Mesenchymal stem cell (in vitro differentiated cells and primary cell): ENCODE measurements at regions not wholly inside any gene's neighbourhood (a gene's known extent, or its start where the extent isn't known, plus 50 kb on each side); places are given as distances from the start of the nearest gene placed in this dataset.

Source experiments
- DNase-seq: peaks from one replicate; pipeline ENCODE4 v3.0.0-alpha.2; 2013
- H2AFZ ChIP-seq: one replicate; pipeline ENCODE4 v1.6.1; 2013; ENCODE audit warnings: low read depth, mild to moderate bottlenecking, control low read depth, inconsistent platforms, low read length, moderate library complexity
- H2AK5ac ChIP-seq: 2 replicates; pipeline ENCODE4 v1.6.1; 2013; ENCODE audit warnings: low read length, moderate library complexity, mild to moderate bottlenecking, inconsistent platforms; ENCODE audit not compliant: severe bottlenecking
- H2BK120ac ChIP-seq: one replicate; pipeline ENCODE4 v1.6.1; 2013; ENCODE audit warnings: low read depth, mild to moderate bottlenecking, inconsistent platforms, low read length, moderate library complexity
- H2BK12ac ChIP-seq, 2 experiments: one replicate each; pipeline ENCODE4 v1.6.1; 2013; ENCODE audit warnings: inconsistent platforms in 2 of 2, low read length in 2 of 2, mild to moderate bottlenecking in 2 of 2, moderate library complexity in 2 of 2, control low read depth in 1 of 2
- H2BK15ac ChIP-seq: one replicate; pipeline ENCODE4 v1.6.1; 2013; ENCODE audit warnings: mild to moderate bottlenecking, low read depth, inconsistent platforms; ENCODE audit not compliant: poor library complexity, severe bottlenecking
- H2BK5ac ChIP-seq: 2 replicates; pipeline ENCODE4 v1.6.1; 2013; ENCODE audit warnings: low read depth, mild to moderate bottlenecking, low read length, control low read depth, inconsistent platforms; ENCODE audit not compliant: poor library complexity, severe bottlenecking
- H3K14ac ChIP-seq, 2 experiments: one replicate each; pipeline ENCODE4 v1.6.1; 2013; ENCODE audit warnings: inconsistent platforms in 2 of 2, low read length in 2 of 2, control low read depth in 1 of 2, mild to moderate bottlenecking in 1 of 2, moderate library complexity in 1 of 2
- H3K18ac ChIP-seq, 2 experiments: one replicate each; pipeline ENCODE4 v1.6.1; 2013; ENCODE audit warnings: inconsistent platforms in 2 of 2, low read length in 2 of 2, control low read depth in 1 of 2, low read depth in 1 of 2, mild to moderate bottlenecking in 1 of 2
- H3K23ac ChIP-seq, 2 experiments: one replicate each; pipeline ENCODE4 v1.6.1; 2013; ENCODE audit warnings: inconsistent platforms in 2 of 2, low read length in 2 of 2, mild to moderate bottlenecking in 2 of 2, moderate library complexity in 2 of 2, control low read depth in 1 of 2
- H3K27ac ChIP-seq: 2 replicates; pipeline ENCODE4 v1.5.1; 2013; ENCODE audit warnings: mild to moderate bottlenecking, moderate library complexity, low read length, control low read depth, inconsistent platforms; ENCODE audit not compliant: poor library complexity, severe bottlenecking
- H3K27me3 ChIP-seq, 2 experiments: 2 replicates each; pipeline versions ENCODE4 v1.6.1 to v1.7.0; 2013; ENCODE audit warnings: low read length in 2 of 2, mild to moderate bottlenecking in 2 of 2, moderate library complexity in 2 of 2, control low read depth in 1 of 2, inconsistent platforms in 1 of 2; ENCODE audit not compliant: control insufficient read depth in 1 of 2, insufficient read depth in 1 of 2
- H3K36me3 ChIP-seq, 2 experiments: 2 replicates each; pipeline versions ENCODE4 v1.6.1 to v1.7.0; 2013; ENCODE audit warnings: low read length in 2 of 2, control low read depth in 1 of 2, inconsistent platforms in 1 of 2, low read depth in 1 of 2, mild to moderate bottlenecking in 1 of 2; ENCODE audit not compliant: insufficient read depth in 2 of 2, control insufficient read depth in 1 of 2
- H3K4ac ChIP-seq, 2 experiments: one replicate each; pipeline ENCODE4 v1.6.1; 2013; ENCODE audit warnings: inconsistent platforms in 2 of 2, low read length in 2 of 2, mild to moderate bottlenecking in 2 of 2, moderate library complexity in 2 of 2, control low read depth in 1 of 2, low read depth in 1 of 2
- H3K4me1 ChIP-seq: 2 replicates; pipeline ENCODE4 v1.6.1; 2013; ENCODE audit warnings: low read depth, low read length, control low read depth; ENCODE audit not compliant: control insufficient read depth, insufficient read depth
- H3K4me2 ChIP-seq: 2 replicates; pipeline ENCODE4 v1.6.1; 2013; ENCODE audit warnings: low read length, mild to moderate bottlenecking, inconsistent platforms; ENCODE audit not compliant: poor library complexity, severe bottlenecking
- H3K4me3 ChIP-seq, 2 experiments: 2 replicates each; pipeline versions ENCODE4 v1.5.1 to v1.7.0; 2013; ENCODE audit warnings: low read length in 2 of 2, mild to moderate bottlenecking in 2 of 2, control low read depth in 1 of 2, low read depth in 1 of 2; ENCODE audit not compliant: insufficient read depth in 1 of 2
- H3K79me1 ChIP-seq: replicated peaks from 2 replicates; pipeline ENCODE4 v1.6.1; 2013; ENCODE audit warnings: mild to moderate bottlenecking, control low read depth, low read length, inconsistent platforms; ENCODE audit not compliant: poor library complexity, severe bottlenecking
- H3K9ac ChIP-seq: 2 replicates; pipeline ENCODE4 v1.7.0; 2013; ENCODE audit warnings: mild to moderate bottlenecking, low read length, moderate library complexity
- H3K9me3 ChIP-seq: 2 replicates; pipeline ENCODE4 v1.7.0; 2013; ENCODE audit warnings: mild to moderate bottlenecking, low read length; ENCODE audit not compliant: control insufficient read depth
- H4K8ac ChIP-seq: one replicate; pipeline ENCODE4 v1.6.1; 2013; ENCODE audit warnings: inconsistent platforms, mild to moderate bottlenecking, low read length, moderate library complexity
- H4K91ac ChIP-seq: one replicate; pipeline ENCODE4 v1.6.1; 2013; ENCODE audit warnings: mild to moderate bottlenecking, low read length, inconsistent platforms
- WGBS: methylation state at CpG from one replicate; pipeline ENCODE4 v1.1.7; 2013; ENCODE audit warnings: mixed read lengths; 5-methylcytosine and 5-hydroxymethylcytosine counted together

DNA sequence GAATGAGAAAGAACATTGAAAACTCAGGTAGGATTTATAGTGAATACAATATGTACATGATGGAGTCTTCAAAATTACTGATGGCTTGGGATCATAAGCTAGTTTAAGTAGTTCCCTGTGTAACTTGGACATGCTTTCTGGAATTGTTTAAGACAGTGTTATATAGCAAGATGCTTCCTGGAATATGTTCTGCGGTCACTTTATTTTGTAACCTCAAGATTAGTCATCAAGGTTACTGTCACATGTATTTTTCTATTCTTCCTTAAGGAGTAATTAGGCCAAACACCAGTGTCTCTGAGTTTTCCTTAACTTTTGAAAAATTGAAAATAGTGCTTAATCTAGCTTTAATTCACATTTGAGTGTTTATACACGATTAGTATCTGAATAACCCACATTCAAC lies 760.3 kb upstream of the ARRDC4 start:
- Histone ChIP-seq H2AFZ (no peak overlapping the region), H4K8ac (no peak overlapping the region), H2BK5ac (no peak overlapping the region), H2AK5ac (no peak overlapping the region), H2BK15ac (no peak overlapping the region), H3K14ac (no peak overlapping the region), H3K9ac (no peak overlapping the region), H3K9me3 (peaks cover 18% of the 10 kb centered on the region), H2BK12ac (no peak overlapping the region), H3K4ac (no peak overlapping the region), H3K27ac (no peak overlapping the region), H3K4me2 (no peak overlapping the region), H3K79me1 (no peaks in the 10 kb centered on the region), H3K4me1 (no peaks in the 10 kb centered on the region), H2BK120ac (no peak overlapping the region), H3K27me3 (no peaks in the 10 kb centered on the region), H3K18ac (no peak overlapping the region), H3K23ac (no peak overlapping the region), H3K36me3 (no peaks in the 10 kb centered on the region), H3K4me3 (no peak overlapping the region), H4K91ac (no peak overlapping the region)
- peak; percentile 65 for DNase-seq
- WGBS: 60% methylated on average over 1 of the region's 2 CpGs

DNA sequence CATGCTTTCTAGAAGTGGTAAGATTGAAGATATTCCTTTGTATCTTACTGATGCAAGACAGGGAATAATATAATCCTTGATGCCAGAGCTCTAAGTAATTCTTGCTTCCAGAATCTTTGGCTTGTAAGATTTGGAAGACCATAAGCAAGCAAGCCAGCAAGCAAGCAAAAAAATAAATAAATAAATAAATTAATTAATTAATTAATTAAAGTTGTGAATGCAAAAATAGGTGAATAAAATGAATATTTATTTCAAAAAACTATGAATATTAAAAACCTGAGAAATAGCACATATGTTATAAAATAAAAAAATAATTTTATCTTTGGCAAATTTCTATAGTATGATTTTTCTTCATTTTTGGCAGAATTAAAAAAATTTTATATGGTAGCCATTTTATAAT lies 750.2 kb upstream of the ARRDC4 start:
- no peak overlapping the region for H3K4ac ChIP-seq
- no peak overlapping the region for H2AFZ ChIP-seq
- H2BK15ac ChIP-seq: no peak overlapping the region
- H2BK5ac ChIP-seq: no peak overlapping the region
- H2AK5ac ChIP-seq: no peak overlapping the region
- DNase-seq: no peak
- H2BK120ac ChIP-seq: no peak overlapping the region
- no peak overlapping the region for H3K4me3 ChIP-seq
- H4K91ac ChIP-seq: no peak overlapping the region
- H3K79me1 ChIP-seq: no peaks in the 10 kb centered on the region
- no peak overlapping the region for H4K8ac ChIP-seq
- H2BK12ac ChIP-seq: no peak overlapping the region
- H3K9ac ChIP-seq: no peak overlapping the region
- no peak overlapping the region for H3K18ac ChIP-seq
- H3K4me2 ChIP-seq: no peak overlapping the region
- no peak overlapping the region for H3K27ac ChIP-seq
- H3K9me3 ChIP-seq: peaks cover 4% of the 10 kb centered on the region
- H3K4me1 ChIP-seq: no peaks in the 10 kb centered on the region
- H3K27me3 ChIP-seq: no peaks in the 10 kb centered on the region
- no peak overlapping the region for H3K14ac ChIP-seq
- no peaks in the 10 kb centered on the region for H3K36me3 ChIP-seq
- no peak overlapping the region for H3K23ac ChIP-seq

DNA sequence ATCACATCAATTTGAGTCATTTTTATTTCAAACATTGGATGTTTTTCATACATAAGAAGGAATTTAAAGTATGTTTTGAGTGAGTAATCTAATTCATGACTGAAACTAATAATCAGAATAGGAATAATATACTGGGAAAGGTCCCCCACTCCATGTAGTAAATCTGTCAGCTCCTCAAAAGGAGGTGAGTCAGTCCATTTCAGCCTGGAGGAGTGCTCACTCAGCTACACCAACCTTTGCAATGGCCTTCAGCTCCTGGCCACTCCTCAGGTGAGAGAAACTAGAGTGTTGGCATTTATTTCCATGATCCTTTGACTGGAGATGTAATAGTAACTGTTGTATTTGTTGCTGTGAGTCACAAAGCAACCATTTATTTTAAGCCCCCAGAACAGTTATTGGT lies 744.9 kb upstream of the ARRDC4 start:
- Histone ChIP-seq H2BK12ac (no peak overlapping the region), H4K8ac (no peak overlapping the region), H2BK5ac (no peak overlapping the region), H3K79me1 (no peaks in the 10 kb centered on the region), H3K23ac (no peak overlapping the region), H3K4me2 (no peak overlapping the region), H2BK120ac (no peak overlapping the region), H3K4me1 (no peaks in the 10 kb centered on the region), H3K18ac (no peak overlapping the region), H3K27me3 (no peaks in the 10 kb centered on the region), H3K4ac (no peak overlapping the region), H3K27ac (no peak overlapping the region), H2AK5ac (no peak overlapping the region), H3K36me3 (no peaks in the 10 kb centered on the region), H2AFZ (no peak overlapping the region), H3K9ac (no peak overlapping the region), H4K91ac (no peak overlapping the region), H3K9me3 (no peaks in the 10 kb centered on the region), H3K4me3 (no peak overlapping the region), H2BK15ac (no peak overlapping the region), H3K14ac (no peak overlapping the region)
- no peak for DNase-seq

DNA sequence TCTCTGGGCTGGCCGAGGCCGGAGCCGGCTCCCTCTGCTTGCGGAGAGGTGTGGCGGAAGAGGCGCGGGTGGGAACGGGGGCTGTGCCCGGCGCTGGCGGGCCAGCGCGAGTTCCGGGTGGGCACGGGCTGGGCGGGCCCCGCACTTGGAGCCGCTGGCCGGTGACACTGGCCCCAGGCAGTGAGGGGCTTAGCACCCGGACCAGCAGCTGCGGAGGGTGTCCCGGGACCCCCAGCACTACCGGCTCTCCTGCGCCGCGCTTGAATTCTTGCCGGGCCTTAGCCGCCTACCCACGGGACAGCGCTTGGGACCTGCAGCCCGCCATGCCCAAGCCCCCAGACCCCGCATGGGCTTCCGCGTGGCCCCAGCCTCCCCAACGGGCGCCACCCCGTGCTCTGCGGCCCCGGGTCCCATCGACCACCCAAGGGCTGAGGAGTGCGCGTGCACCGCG lies 736.3 kb upstream of the ARRDC4 start:
- Histone ChIP-seq H3K4ac (no peak overlapping the region), H3K9ac (no peak overlapping the region)
- 97% methylated on average over 44 of the region's 44 CpGs for WGBS

More for the DNA sequence above, 736.3 kb upstream of the ARRDC4 start:
- Histone ChIP-seq H3K23ac (no peak overlapping the region), H2BK5ac (no peak overlapping the region), H2BK120ac (no peak overlapping the region), H3K4me2 (no peak overlapping the region), H3K36me3 (no peaks in the 10 kb centered on the region), H3K18ac (no peak overlapping the region), H3K14ac (no peak overlapping the region), H3K9me3 (no peaks in the 10 kb centered on the region), H2BK12ac (no peak overlapping the region), H3K4me3 (no peak overlapping the region), H3K4me1 (no peaks in the 10 kb centered on the region), H3K27me3 (no peaks in the 10 kb centered on the region), H3K79me1 (no peaks in the 10 kb centered on the region), H2AFZ (no peak overlapping the region), H4K8ac (no peak overlapping the region), H3K27ac (no peak overlapping the region), H2BK15ac (peak overlapping the region; percentile 49), H2AK5ac (no peak overlapping the region), H4K91ac (no peak overlapping the region)
- no peak for DNase-seq
